ENCODE measurements at regions not wholly inside any gene's neighbourhood (a gene's known extent, or its start where the extent isn't known, plus 50 kb on each side); places are given as distances from the start of the nearest gene placed in this dataset.
A peak's percentile ranks its signal among the peaks of the same experiment; 100 is the strongest.

DNA sequence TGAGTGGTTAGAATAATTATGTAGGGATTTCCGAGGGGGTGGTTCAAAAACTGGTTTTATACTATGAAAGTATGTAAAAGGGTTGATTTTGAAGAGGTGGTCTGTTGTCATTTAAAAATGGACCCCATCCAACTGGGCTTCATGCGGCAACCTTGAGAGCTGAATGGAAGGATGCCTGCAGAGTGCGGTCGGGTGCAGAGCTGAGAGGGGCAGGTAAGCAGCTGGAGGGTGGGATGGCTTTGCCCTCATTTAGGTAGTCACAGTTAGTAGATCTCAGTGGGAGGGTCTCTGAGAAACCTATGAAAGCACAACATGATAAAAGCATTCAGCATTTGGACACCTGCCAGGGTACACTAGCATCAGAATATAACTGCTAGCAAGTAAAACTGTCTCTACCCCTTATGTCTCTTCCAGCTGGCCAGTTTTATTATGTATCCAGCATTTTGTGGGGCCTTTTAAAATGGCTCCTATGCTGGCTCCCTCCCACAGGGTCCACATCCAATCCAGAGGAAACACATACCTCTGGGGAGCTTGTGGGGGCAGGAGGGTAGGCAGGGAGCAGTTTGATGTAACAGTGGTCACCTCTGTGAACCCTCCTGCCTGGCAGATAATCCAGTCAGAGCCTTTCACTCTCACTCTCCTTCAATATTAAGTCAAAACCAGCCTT is 75.9 kb upstream of the MAGI2 start:
- H3K9me3 Mint-ChIP-seq: 0 out of 2 replicates have a peak, but pooled peaks cover 3% of the 10 kb centered on the region
- no peak overlapping the region for H3K4me3 Mint-ChIP-seq
- DNase-seq (ENCODE audit: low spot score) (no peak), ATAC-seq (peak; percentile 74)
- H3K4me1 Mint-ChIP-seq: peaks cover 22% of the 10 kb centered on the region
- H3K36me3 Mint-ChIP-seq: no peaks in the 10 kb centered on the region
- H3K27ac Mint-ChIP-seq: peak overlapping the region; percentile 37
- ChIA-PET POLR2A (no interaction called here), CTCF (interaction anchor here (1.6 kb wide), 1 partner anchor 231 kb away, joined by 3 read pairs; no protein-coding TSS in a partner anchor)
- H3K27me3 Mint-ChIP-seq (ENCODE audit: low read depth): no peaks in the 10 kb centered on the region
- TF ChIP-seq ZNF232 (CRISPR knock-in tag; IDR thresholded peaks at IDR 0.05) (no peak), FOXJ3 (CRISPR knock-in tag; IDR thresholded peaks at IDR 0.05; ENCODE audit: borderline replicate concordance) (no peak), TEAD1 (CRISPR knock-in tag; IDR thresholded peaks at IDR 0.05) (no peak), CREM (CRISPR knock-in tag; IDR thresholded peaks at IDR 0.05) (no peak), EMX1 (CRISPR knock-in tag; IDR thresholded peaks at IDR 0.05) (no peak), SOX15 (CRISPR knock-in tag; IDR thresholded peaks at IDR 0.05) (no peak), GRHL2 (CRISPR knock-in tag; IDR thresholded peaks at IDR 0.05; ENCODE audit: insufficient replicate concordance, severe bottlenecking) (no peak), SMAD3 (CRISPR knock-in tag; IDR thresholded peaks at IDR 0.05; ENCODE audit: borderline replicate concordance) (no peak), ZNF396 (CRISPR knock-in tag; IDR thresholded peaks at IDR 0.05; ENCODE audit: borderline replicate concordance) (no peak), ZNF121 (CRISPR knock-in tag; IDR thresholded peaks at IDR 0.05) (no peak), NFE2L1 (CRISPR knock-in tag; IDR thresholded peaks at IDR 0.05) (no peak), ATF1 (CRISPR knock-in tag; IDR thresholded peaks at IDR 0.05) (no peak), E2F5 (CRISPR knock-in tag; IDR thresholded peaks at IDR 0.05) (no peak), NR2C2 (CRISPR knock-in tag; IDR thresholded peaks at IDR 0.05) (no peak), CTCF (IDR thresholded peaks at IDR 0.05) (no peak)
- TF ChIP-seq, protein P1, sequence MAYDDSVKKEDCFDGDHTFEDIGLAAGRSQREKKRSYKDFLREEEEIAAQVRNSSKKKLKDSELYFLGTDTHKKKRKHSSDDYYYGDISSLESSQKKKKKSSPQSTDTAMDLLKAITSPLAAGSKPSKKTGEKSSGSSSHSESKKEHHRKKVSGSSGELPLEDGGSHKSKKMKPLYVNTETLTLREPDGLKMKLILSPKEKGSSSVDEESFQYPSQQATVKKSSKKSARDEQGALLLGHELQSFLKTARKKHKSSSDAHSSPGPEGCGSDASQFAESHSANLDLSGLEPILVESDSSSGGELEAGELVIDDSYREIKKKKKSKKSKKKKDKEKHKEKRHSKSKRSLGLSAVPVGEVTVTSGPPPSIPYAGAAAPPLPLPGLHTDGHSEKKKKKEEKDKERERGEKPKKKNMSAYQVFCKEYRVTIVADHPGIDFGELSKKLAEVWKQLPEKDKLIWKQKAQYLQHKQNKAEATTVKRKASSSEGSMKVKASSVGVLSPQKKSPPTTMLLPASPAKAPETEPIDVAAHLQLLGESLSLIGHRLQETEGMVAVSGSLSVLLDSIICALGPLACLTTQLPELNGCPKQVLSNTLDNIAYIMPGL (CRISPR knock-in tag; IDR thresholded peaks at IDR 0.05): no peak
- TF ChIP-seq, protein P2, sequence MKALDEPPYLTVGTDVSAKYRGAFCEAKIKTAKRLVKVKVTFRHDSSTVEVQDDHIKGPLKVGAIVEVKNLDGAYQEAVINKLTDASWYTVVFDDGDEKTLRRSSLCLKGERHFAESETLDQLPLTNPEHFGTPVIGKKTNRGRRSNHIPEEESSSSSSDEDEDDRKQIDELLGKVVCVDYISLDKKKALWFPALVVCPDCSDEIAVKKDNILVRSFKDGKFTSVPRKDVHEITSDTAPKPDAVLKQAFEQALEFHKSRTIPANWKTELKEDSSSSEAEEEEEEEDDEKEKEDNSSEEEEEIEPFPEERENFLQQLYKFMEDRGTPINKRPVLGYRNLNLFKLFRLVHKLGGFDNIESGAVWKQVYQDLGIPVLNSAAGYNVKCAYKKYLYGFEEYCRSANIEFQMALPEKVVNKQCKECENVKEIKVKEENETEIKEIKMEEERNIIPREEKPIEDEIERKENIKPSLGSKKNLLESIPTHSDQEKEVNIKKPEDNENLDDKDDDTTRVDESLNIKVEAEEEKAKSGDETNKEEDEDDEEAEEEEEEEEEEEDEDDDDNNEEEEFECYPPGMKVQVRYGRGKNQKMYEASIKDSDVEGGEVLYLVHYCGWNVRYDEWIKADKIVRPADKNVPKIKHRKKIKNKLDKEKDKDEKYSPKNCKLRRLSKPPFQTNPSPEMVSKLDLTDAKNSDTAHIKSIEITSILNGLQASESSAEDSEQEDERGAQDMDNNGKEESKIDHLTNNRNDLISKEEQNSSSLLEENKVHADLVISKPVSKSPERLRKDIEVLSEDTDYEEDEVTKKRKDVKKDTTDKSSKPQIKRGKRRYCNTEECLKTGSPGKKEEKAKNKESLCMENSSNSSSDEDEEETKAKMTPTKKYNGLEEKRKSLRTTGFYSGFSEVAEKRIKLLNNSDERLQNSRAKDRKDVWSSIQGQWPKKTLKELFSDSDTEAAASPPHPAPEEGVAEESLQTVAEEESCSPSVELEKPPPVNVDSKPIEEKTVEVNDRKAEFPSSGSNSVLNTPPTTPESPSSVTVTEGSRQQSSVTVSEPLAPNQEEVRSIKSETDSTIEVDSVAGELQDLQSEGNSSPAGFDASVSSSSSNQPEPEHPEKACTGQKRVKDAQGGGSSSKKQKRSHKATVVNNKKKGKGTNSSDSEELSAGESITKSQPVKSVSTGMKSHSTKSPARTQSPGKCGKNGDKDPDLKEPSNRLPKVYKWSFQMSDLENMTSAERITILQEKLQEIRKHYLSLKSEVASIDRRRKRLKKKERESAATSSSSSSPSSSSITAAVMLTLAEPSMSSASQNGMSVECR (CRISPR knock-in tag; IDR thresholded peaks at IDR 0.05; ENCODE audit: borderline replicate concordance): no peak
- TF ChIP-seq, protein P3, sequence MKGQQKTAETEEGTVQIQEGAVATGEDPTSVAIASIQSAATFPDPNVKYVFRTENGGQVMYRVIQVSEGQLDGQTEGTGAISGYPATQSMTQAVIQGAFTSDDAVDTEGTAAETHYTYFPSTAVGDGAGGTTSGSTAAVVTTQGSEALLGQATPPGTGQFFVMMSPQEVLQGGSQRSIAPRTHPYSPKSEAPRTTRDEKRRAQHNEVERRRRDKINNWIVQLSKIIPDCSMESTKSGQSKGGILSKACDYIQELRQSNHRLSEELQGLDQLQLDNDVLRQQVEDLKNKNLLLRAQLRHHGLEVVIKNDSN (CRISPR knock-in tag; IDR thresholded peaks at IDR 0.05): no peak
- TF ChIP-seq, protein P4, sequence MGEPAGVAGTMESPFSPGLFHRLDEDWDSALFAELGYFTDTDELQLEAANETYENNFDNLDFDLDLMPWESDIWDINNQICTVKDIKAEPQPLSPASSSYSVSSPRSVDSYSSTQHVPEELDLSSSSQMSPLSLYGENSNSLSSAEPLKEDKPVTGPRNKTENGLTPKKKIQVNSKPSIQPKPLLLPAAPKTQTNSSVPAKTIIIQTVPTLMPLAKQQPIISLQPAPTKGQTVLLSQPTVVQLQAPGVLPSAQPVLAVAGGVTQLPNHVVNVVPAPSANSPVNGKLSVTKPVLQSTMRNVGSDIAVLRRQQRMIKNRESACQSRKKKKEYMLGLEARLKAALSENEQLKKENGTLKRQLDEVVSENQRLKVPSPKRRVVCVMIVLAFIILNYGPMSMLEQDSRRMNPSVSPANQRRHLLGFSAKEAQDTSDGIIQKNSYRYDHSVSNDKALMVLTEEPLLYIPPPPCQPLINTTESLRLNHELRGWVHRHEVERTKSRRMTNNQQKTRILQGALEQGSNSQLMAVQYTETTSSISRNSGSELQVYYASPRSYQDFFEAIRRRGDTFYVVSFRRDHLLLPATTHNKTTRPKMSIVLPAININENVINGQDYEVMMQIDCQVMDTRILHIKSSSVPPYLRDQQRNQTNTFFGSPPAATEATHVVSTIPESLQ (CRISPR knock-in tag; IDR thresholded peaks at IDR 0.05): no peak
